ENCODE measurements at regions not wholly inside any gene's neighbourhood (a gene's known extent, or its start where the extent isn't known, plus 50 kb on each side); places are given as distances from the start of the nearest gene placed in this dataset.
"Not testable (repeated sequence)": the region's sequence is repeated elsewhere in the genome, so short reads cannot be mapped to it uniquely, and the experiment has no call there.

DNA sequence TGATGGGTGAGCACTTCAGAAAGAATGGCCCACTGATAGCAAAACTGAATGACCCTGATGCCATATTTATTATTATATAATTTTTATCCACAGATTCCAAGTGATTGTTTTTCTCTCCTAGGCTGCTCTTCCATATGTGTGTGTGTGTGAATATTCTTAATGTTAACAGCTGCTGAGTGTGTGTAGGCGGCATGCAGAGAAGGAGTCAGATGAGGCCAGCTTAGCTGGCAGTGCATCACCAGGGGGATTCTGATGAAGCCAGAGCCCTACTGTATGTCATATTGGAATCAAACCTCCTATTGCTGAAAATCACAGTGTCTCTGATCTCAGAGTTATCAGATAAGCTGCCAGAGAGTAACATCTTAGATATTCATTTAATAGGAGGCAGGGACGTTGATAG lies 177.1 kb downstream of the DMAC1 start:
- no peak for DNase-seq (ENCODE audit: low spot score)

DNA sequence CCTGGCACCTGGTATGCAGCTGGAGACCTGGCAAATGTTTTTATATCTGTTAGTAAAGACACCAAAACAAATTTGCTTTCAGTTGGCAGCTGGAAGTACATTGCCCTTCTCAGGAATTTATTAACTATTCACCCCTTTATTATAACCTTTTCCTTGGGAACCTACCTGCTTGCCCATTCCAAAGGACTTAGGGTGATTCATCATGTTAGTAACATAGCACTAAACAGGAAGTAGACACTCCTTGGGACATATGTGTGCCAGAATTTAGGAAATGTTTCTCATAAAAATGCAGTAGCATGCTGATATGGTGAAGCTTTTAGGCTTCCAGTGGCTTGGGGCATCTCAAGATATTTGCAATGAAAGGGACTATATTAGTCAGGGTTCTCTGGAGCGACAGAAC lies 184.2 kb downstream of the DMAC1 start:
- DNase-seq (ENCODE audit: low spot score) = peak; percentile 3

DNA sequence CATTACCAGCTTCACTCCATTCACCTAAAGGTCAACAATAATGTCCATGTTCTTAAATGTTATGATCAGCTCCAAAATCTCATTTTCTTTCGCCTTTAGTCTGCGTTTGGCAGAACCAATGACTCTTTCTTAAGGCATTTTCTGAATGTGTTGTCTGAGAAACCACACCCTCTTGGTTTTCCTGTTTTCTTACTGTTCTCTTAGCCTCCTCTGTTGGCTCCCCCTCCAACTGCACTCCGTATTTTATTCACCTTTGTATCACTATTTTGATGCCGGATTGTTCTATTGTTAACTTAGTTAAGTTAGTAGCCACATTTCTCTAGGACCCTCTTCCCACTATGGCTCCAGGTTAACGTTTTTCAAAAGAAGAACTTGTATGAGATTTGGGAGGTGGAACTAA lies 185.6 kb downstream of the DMAC1 start:
- DNase-seq (ENCODE audit: low spot score) = no peak

DNA sequence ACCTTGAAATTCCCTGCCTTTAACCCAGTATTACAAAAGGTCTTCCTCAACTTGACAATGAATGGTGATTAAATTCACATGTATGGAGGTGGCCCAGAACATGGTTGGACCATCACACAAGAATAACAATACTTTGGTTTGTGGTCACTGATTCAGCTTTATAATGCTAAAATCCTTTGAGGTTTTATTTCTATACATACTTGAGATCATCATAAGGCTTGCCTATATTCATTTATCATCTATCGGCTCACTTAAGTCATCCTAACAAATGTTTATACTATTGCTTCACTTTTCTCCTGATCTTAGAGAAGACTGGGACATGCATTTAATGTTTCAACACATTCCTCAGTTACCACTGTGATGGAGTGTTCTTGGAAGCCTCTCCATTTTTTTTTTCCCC lies 191.3 kb downstream of the DMAC1 start:
- DNase-seq (ENCODE audit: low spot score) = no peak

DNA sequence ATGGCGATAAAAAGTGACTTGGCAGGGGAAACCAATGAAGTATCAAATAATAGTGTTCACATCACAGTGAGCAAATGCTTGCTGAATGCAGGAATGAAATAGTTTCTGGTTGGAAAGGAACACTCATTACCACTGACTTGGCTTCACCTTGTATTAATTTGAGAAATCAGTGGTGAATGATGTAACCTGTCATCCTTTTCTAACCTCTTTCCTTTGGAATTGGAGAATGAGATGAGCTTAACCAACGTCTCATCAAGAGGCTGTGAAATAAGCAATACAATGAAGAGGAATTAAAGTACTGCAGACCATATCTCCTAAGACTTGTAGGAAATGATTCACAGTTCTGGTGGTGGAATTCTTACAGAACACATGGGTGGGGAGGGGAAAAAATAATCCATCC lies 192.2 kb downstream of the DMAC1 start:
- no peak for DNase-seq (ENCODE audit: low spot score)

DNA sequence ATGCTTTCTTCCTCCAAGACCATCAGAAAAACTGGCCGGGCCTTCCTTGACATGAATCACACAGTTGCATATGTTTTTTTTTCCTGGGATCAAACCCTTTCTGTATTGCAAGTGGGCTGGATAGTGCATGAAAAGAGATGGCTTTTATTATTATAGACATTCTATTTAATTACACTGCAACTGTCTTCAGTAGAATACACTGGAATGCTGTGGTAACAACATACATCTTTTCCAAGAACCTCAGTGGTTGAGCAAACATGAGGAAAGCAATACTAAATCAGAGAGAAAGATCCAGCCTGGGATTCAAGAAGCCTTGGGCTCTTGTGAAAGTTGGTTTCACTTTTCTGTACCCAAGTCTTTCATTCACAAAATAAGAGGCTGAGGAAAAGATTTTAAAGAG lies 193.0 kb downstream of the DMAC1 start:
- no peak for DNase-seq (ENCODE audit: low spot score)

DNA sequence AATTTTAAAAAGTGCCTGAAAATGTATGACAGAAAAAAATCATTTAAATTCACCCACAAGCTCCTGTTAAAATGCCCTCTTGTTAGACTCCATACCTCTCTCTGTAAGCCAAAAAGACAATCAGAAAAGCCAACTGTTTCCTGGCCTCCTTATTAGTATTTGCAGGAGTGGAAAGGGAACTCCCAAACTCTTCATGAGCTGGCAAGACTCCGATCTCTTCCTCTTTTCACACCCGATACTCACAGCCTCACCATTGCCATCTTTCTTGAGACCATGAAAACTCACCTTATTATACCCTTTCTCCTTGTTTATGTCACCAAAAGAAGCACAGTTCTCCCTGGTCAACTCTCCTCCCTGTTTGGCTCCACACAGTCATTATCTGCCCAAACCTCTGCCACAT lies 197.8 kb downstream of the DMAC1 start:
- no peak for DNase-seq (ENCODE audit: low spot score)

DNA sequence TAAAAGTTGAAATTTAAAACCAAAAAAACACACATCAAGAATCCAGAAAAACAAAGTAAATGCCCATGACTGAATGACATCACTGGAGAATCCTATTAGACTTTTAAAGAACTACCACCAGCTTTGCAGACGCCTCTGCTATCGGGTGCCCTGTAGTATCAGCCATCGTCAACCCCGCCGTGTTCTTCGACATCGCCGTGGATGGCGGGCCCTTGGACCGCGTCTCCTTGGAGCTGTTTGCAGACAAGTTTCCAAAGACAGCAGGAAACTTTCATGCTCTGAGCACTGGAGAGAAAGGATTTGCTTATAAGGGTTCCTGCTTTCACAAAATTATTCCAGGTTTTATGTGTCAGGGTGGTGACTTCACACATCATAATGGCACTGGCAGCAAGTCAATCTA lies 201.9 kb downstream of the DMAC1 start:
- DNase-seq (ENCODE audit: low spot score) = no peak

DNA sequence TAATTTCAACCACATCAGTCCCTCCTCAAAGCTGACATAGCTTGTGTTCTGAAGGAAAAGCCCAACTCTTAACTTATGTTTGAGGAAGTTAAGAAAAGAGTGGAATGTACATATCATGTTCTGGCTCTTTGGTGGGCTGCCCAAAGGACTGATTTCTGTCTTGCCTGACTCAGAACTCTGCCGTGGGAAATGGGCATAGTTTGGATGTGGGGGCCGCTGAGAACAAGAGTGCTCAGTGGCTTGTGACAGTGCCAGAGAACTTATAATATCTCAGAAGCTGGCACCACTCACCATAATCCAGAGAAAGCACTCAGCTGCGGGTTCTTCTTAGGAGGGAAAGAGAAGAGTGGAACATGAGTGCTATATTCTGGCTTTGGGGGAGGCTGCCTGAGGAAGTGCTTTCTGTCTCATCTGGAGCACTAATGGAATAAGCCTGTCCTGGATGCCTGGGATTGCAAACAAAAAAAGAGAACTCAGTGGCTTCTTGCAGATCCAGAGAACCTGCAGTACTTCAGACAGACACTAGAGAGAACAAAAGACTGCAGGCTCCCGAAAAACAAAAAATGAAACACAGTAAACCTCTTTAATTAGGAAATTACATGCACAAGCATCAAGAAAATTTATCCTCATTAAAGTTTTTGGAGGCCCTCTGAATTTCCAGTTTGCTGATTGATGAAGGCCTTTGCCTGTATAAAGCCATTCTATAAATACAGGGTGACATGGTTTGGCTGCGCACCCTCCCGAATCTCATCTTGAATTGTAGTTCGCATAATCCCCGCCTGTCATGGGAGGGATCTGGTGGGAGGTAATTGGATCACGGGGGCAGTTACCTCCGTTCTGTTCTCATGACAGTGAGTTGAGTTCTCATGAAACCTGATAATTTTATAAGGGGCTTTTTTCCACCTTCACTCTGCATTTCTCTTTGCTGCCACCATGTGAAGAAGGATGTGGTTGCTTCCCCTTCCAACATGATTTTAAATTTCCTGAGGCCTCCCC lies 207.0 kb downstream of the DMAC1 start:
- no peak for DNase-seq (ENCODE audit: low spot score)

DNA sequence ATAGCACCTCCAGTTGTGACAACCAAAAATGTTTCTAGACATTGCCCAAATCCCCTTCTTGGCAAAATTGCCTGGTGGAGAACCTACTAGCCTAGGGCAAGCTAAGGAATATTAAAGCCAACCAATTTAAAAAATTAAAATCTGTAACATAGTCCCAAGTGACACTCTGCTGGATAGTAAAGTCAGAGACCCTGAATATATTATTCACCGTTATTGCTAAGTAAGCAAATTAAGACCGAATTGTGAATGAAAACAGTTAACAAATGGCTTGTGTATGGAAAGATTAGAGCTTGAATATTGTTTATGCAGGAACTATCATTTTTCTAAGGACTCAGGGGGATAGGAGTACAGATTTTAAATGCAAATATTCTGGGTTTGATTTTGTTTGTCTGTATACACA lies 208.1 kb downstream of the DMAC1 start:
- DNase-seq (ENCODE audit: low spot score) = no peak

DNA sequence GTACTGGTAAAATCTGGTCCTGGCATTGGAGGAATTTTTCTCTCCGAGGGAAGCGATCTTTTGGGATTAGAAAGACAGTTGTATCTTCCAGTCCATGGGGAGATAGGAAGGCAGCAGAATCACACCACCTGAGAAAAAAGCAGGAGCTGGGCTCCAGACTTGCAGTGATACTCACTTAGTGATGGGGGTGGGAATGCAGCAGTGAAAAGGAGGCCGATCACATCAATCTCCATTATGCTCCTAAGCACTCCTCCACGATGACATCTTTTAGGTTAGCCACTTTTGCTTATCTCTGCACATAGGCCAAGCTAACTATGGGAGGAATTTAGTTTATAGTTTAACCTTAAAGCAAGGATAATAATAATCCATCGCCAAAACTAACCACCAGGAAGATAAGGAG lies 219.0 kb downstream of the DMAC1 start:
- no peak for DNase-seq (ENCODE audit: low spot score)

DNA sequence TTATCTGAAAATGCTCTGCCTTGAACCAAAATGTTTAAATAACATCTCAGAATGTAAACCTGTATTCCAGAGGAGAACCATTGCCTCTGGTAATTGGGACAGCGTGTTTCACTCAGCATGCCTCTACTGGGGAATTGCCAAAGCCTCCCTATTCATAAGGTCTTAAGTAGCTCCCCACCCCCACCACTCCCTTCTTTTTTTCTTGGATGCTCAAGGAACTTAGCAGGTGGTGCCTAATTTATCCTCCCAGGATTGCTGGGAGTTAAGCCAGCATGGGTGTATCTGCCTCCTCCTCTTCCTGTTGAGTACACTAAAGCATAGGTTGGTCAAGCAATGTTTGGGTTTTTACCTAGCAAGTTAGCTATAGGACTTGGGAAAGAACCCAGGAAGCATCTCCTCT lies 220.2 kb downstream of the DMAC1 start:
- DNase-seq (ENCODE audit: low spot score) = no peak

DNA sequence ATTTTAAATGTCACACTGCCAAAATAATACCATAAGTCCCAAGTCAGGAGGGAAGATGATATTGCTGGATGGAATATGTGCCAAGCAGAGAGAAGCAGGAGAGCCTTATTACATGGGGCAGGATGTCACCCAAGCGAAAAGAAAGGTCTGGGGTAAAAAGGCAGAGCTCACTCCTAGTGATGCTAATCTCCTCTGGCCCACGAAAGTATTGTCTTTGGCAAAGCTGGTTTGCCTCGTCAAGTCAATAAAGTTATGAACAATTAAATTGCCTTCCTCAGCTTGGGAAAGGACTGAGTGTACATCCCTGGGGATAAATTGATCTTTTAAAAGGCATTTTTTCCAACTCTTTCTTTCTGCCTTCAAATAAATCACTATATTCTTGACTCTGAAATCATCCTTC lies 220.6 kb downstream of the DMAC1 start:
- no peak for DNase-seq (ENCODE audit: low spot score)

DNA sequence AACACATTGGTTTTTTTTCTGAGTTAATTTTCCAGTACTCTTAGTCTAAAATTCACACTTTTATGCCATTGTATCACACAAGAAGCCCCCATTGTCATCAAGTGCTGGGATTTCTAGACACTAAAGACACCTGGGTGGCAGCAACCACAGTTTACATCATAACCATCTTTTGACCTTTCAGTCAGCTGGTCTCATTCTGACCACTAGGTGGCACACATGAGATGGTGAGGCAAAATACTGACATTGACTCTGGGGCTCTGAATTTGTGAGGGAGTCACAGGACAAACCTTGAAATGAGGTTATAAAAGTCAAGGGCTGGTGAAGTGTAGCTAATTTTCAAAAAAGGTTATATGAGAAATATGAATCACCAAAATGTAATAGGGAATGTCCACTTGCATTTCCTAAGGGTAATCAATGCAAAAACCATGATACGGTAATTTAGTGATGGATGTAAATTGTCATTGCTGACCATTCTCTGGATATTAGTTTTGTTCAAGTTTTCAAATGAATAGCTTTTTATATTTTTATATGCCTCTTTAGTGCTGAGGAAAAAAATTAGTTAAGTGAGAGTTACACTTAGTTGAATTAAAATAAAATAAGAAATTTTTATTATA lies 229.4 kb downstream of the DMAC1 start:
- DNase-seq (ENCODE audit: low spot score) = peak; percentile 65

DNA sequence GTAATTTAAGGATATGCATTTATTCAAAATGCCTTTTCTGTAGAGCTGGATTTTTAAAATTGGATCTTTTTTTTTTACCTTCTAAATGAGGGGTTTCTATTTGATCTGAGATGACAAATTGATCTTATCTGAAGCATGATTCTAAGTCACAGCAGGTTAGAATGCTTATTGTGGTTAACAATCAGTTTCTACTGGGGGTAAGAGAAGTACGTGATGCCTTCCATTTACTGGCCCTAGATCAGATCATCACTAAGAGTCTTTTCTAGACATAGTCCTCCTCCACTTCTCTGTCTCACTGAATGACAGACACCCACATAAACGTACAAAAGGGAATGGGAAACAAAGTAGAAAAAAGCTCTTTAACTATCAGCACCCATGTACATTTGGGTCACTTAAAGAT lies 231.9 kb downstream of the DMAC1 start:
- DNase-seq (ENCODE audit: low spot score) = no peak

DNA sequence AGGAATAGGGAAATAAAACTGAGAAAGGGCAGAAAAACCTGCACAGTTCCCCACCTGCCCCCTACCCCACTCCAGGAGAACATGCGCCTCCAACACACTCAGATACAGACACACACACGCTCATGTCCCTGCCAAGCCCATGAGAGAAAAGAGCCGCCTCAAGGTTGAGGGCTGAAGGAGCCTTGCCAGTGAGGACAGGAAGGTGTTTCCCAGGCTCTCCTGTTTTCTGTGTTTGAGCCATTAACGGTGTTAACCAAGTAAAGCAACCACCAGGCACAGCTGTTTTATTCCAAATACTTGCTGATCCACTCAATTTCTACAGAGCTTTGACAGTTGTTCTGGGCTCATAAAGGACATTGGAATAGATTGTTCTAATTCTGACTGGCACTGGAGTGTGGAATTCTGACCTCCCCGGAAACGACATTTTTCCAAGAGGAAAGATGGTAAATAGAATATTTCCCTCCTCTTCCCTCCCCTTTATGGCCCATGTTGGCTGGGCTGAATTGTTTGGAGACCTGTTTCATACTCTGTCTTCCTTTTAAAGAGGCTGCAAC lies 238.0 kb downstream of the DMAC1 start:
- DNase-seq (ENCODE audit: low spot score) = no peak

DNA sequence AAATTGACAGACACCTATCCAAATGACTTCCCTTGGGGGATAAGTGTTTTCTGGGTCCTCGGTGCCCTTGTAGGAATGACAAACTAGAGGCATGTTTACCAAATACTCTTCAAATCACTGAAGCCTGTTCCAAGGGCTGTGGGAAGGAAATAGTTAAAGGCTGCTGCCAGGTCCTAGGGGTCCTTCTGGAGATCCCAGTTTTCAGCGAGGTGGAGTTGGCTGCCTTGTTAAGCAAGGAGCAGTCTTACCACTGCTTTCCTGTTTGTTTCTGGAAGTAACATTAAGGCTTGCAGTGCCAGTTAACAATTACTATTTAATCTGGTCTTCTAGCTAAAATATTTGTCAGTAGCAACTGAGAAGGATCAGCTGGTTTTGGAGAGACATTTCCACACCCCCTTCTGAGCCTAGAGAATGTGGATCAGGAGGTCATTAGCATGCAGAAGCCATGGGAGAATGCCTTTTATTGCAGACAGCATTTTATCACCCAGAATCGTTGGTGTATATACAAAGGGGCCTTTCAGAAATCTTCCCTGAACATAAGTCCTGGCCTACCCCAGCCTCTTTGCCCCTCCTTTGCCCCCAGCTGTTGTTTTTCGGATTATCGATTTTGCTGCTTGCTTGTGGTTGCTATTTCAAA lies 238.8 kb downstream of the DMAC1 start:
- DNase-seq (ENCODE audit: low spot score) = no peak

DNA sequence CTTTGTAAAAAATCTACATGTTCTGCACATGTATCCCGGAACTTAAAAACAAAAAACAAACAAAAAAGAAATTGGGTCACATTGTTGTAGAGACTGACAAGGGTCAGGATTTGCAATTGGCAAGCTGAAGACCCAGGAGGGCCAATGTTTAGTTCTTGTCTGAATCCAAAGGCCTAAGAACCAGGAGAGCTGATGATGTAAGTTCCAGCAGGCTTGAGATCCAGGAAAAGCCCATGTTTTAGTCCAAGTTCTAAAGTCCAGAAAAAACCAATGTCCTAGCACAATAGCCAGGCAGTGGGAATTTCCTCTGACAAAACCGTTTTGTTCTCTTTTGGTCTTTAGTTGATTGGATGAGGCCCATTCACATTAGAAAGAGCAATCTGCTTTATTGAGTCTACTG lies 244.9 kb downstream of the DMAC1 start:
- DNase-seq (ENCODE audit: low spot score) = no peak

DNA sequence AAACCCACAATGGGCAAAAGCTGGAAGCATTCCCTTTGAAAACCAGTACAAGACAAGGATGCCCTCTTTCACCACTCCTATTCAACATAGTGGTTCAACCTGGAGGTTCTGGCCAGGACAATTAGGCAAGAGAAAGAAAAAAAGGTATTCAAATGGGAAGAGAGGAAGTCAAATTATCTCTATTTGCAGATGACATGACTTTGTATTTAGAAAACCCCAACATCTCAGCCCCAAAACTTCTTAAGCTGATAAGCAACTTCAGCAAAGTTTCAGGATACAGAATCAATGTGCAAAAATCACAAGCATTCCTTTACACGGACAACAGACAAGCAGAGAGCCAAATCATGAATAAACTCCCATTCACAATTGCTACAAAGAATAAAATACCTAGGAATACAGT lies 246.9 kb downstream of the DMAC1 start:
- not testable (repeated sequence) for DNase-seq (ENCODE audit: low spot score)

DNA sequence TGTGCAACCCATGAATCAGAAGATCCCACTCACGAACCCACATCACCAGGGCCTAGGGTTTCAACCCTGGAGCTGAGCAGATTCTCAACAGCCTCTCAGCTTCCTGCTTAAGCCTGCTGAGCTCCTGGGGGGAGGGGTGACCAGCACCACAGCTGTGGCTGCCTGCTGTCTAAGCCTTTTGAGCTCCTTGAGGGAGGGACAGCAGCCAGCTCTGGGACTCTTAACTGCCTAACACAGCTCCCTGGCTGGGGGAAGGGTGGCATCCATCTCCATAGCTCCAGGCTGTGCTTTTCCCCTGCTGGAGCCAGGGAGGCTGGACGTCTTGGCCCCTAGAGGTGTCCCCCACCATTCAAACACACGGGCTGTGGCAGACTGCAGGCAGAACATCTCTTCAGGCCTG lies 250.3 kb downstream of the DMAC1 start:
- DNase-seq (ENCODE audit: low spot score) = no peak

DNA sequence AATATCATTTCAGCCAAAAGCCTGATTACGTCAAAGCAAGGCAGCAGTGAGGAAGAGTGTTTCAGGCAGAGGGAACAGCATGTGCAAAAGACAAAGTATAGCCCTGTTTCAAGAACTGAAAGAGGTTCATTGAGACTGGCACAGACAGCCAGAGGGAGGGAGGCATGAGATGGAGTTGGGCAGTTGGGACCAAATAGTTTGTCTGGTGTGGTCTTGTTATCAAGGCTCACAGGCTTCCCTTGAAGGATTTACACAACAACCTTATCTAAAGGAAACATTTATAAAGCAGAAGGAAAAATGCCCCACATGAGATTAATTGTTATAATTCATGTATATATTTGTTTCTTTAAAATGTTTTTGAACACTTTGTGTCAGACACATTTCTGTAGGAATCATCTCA lies 253.3 kb downstream of the DMAC1 start:
- DNase-seq (ENCODE audit: low spot score) = no peak

DNA sequence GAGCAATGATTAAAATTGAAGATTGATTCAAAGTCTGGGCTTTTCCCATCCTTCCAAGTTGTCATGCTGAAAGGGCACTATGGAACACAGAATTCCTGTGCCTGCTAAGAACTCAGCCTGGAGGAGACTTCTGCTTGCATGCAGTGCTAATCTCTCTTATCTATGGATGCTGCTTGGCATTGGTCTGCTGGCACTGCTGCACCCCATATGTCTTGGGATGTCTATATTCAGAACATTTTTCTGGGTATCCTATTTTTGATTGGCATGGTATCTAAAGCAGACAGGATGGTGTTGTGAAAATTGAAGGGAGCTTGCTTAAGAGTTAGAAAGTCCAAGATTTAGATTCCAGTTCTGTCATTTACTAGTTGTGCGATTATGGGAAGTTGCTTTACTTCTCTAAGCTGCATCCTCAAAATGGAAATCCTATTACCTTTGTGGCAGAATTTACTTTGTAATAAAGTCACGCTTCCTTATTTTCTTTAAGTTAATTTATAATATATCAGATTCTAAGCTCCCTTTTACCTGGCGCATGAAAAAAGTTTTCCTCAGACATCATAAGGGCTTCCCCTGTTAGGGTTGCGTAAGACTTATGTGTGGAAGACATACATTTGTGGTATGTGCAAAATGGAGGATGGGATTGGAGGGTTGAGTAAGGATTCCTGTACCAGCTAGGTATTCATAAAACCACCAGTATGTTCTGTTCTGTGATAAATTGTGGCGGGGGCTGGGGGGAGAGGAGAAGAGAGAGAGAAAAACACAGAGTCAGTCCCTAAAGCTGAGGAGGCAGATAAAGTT lies 254.0 kb downstream of the DMAC1 start:
- no peak for DNase-seq (ENCODE audit: low spot score)

Data from kidney tubule cell (primary cell).